Stimulated activated CD8-positive, alpha-beta memory T cell treated with anti-CD3 and anti-CD28 coated beads, Interleukin-12 subunit alpha, Interleukin-12 subunit beta, amount 100 ng/mL, for 4 hours (primary cell): ENCODE measurements at regions not wholly inside any gene's neighbourhood (a gene's known extent, or its start where the extent isn't known, plus 50 kb on each side); places are given as distances from the start of the nearest gene placed in this dataset.
"Not testable (repeated sequence)": the region's sequence is repeated elsewhere in the genome, so short reads cannot be mapped to it uniquely, and the experiment has no call there.

Experiments used
- DNase-seq: peaks from one replicate; pipeline ENCODE4 v3.0.0-alpha.2; 2020; ENCODE audit warnings: low read depth

- DNase-seq, result no peak
Observed at GRCh38 chr3:16708285-16708684, 103.1 kb upstream of the DAZL start.

DNA sequence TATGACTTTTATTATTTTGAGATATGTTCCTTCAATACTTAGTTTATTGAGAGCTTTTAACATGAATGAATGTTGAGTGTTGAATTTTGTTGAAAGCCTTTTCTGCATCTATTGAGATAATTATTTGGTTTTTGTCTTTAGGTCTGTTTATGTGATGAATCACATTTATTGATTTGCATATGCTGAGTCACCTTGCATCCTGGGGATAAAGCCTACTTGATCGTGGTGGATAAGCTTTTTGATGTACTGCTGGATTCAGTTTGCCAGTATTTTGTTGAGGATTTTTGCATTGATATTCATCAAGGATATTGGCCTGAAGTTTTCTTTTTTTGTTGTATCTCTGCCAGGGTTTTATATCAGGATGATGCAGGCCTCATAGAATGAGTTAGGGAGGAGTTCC lies 106.5 kb upstream of the DAZL start:
- not testable (repeated sequence) for DNase-seq

GRCh38 chr3:16715281-16715680 lies 110.1 kb upstream of the DAZL start:
- no peak for DNase-seq

- DNase-seq, result no peak
Observed at GRCh38 chr3:16719426-16719825, 114.2 kb upstream of the DAZL start.

DNA sequence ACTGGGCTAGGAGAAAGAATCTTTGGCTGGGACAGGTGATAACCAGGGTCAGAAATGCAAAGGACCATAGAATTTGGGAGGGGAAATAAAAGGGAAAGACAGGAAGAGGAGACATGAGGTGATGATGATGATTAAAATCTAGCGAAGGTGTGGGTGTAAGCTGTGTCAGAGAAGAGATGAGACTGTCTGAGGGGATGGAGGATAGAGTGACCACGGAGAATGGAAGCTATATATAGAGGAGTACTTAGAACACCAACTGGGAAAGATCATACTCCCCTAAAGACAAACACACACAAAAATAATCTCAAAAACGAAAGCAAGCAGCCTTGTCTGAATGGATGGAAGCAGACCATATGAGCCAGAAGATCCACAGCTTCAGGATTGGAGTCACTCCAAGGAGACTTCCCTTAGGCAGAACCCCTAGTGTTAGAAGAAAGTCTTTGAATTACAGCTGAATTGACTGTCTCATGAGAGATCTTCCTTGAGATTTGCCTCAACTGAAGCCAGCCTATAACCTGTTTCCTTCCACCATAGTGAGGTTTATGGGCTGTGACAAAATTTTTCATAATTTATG lies 115.2 kb upstream of the DAZL start:
- no peak for DNase-seq

DNA sequence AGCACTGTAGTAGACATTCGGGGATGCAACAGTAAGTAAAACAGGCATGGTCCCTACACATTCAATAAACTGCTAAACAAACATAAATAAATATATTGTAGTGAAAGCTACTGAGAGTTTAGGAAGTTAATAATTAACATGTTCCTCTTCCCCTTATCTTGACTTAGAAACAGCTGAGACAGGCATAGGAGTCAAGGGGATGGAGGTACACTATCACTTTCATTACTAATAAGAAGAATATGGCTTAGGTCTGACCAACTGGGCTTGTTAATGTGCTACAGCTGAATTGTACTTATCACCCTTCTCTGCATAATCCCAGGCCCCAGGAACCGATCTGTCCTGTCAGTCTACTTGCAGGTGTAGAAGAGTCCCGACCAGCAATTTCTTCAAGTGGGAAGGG lies 116.3 kb upstream of the DAZL start:
- no peak for DNase-seq

DNA sequence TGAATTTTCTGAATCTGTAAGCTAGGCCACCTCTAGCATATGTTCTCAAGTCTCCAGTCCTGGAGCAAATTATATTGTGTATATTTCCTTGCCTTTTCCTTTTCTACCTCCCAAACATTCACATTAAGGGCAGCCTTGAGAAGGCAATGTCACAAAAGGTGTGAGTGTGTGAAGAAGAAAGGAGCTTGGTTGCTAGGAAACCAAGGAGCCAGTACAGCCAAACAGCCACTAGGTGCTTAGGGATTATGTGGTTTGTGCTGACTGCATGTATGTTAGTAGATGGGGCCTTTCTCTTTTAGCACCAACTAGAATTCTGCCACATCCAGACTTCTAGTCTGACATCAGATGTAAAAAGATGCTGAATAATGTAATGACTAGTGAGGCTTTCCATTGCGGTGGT lies 118.8 kb upstream of the DAZL start:
- DNase-seq, result no peak

GRCh38 chr3:16724487-16724886 lies 119.3 kb upstream of the DAZL start:
- no peak for DNase-seq

GRCh38 chr3:16725972-16726371 lies 120.7 kb upstream of the DAZL start:
- DNase-seq, result no peak

- DNase-seq, result no peak
Observed at GRCh38 chr3:16728770-16729745, 123.8 kb upstream of the DAZL start.

DNA sequence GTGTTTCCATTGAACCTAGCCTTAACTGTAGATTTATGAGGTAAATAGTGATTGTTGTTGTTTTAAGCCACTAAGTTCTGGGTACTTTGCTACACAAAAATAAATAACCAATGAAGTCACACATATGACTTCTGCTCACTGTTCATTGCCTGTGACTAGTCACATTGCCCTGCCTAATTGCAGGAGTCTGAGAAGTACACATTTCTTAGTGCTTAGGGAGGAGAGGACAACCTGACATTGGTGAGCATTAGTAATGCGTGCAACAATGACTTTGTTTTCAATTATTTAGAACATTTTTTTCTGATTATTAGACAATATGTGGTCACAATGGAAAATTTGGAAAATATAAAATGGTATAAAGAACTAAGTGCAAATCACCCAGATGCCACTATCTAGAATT lies 133.2 kb upstream of the DAZL start:
- DNase-seq, result no peak

GRCh38 chr3:16739541-16740105 lies 134.4 kb upstream of the DAZL start:
- no peak for DNase-seq

GRCh38 chr3:16740515-16740914 lies 135.3 kb upstream of the DAZL start:
- DNase-seq, result no peak

- no peak for DNase-seq
Observed at GRCh38 chr3:16741103-16741758, 136.0 kb upstream of the DAZL start.

GRCh38 chr3:16741890-16742289 lies 136.7 kb upstream of the DAZL start:
- DNase-seq, result no peak

GRCh38 chr3:16743276-16743675 lies 138.1 kb upstream of the DAZL start:
- no peak for DNase-seq

DNA sequence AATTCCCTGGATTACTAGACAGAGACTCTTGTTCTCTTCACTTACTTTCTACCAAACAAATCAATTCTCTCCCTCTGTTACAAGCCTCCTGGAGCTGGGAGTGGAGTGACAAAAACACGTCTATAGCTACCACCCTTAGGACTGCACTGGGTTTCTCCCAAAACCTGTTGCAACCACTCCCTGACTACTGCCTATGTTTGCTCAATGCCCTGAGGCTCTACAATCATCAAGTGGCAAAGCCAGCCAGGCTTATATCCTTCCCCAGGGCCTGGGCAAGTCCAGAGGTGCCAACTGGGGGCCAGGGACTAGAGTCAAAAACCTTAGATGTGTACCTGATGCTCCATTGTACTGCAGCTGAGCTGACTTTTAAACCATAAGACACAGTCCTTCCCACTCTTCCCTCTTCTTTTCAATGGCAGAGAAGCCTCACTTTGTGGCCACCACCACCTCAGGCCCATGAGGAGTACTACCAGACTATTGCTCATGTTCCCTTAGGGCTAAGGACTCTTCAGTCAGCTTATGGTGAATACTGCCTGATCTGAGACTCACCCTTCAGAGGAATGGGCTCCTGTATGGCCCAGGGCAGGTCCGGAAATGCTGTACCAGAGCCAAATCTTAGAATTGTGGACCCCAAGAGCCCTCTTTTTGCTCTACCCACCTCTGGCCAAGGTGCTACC lies 125.4 kb upstream of the PLCL2 start:
- DNase-seq, result no peak

DNA sequence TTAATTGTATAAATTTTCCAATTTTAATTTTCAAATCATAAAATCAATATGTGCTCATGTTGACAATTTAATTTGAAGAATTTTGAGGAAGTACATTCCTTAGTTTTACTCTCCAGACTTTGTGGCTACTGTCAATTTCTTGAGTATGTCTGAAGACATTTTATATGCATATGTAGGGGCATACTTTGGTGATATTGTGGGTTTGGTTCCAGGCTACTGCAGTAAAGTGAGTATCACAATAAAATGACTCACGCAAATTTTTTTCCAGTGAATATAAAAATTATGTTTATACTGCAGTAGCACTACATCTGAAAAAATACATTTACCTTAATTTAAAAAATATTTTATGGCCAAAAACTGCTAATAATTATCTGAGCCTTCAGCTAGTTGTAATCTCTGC lies 123.2 kb upstream of the PLCL2 start:
- no peak for DNase-seq

- no peak for DNase-seq
Observed at GRCh38 chr3:16765661-16766060, 119.1 kb upstream of the PLCL2 start.

GRCh38 chr3:16767006-16767405 lies 117.7 kb upstream of the PLCL2 start:
- DNase-seq, result no peak

- DNase-seq, result no peak
Observed at GRCh38 chr3:16768014-16768413, 116.7 kb upstream of the PLCL2 start.

GRCh38 chr3:16768956-16769355 lies 115.8 kb upstream of the PLCL2 start:
- DNase-seq, result no peak
